HG02981 (cell line): ENCODE measurements at regions not wholly inside any gene's neighbourhood (a gene's known extent, or its start where the extent isn't known, plus 50 kb on each side); places are given as distances from the start of the nearest gene placed in this dataset.

Source experiments
- ATAC-seq: cut with Tn5 transposase; IDR thresholded peaks from one replicate; pipeline ENCODE4 v1.9.1; 2021; ENCODE audit warnings: mild to moderate bottlenecking, moderate library complexity; ENCODE audit not compliant: unreplicated experiment

DNA sequence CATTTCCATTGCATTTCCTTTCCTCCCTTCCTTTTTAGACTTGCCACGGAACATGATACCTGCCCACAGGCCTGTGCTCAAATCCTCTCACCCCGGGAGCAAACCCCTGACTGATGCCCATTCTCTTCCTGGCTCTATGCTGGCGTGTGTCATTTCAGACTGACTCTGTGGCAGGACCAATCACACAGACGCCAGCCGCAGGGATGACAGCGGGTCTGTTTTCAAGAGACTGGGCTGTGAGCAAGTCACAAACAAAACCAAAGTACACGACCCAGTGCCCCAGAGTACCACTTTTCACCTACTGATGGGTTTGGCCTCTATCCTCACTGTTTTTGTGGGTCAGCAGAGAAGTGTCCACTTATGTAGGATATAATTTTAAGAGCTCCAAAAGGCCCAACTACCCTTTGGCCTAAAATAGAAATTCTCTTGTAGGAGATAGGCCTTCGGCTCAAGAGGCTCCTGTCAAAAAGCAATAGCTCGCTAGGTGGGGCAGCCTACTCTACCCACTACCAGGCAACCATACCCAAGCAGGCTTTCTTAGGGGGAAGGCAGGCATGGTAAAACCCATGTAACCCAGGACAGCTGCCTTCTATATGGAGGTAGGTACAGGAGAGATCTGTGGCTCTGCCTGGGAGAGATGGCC lies 215.7 kb downstream of the CDC5L start:
- no peak for ATAC-seq

DNA sequence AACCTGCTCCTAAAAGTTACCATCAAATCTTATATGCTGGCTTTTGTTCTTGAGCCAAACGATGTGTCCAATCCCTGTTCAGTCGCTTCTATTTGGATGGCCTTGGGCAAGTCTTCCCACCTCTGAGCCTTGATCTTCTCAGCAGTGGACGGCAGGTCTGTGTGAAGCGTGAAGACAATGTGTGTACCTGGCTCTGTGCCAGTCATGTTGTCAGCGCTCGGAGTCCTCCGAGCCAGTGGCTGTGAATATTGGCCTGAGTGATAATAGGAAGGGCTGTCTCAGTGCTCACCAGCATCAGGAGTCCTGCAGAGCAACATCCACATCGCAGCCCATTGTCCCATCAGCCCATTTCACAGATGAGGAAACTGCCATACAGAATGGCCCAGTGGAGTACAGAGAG lies 219.0 kb downstream of the CDC5L start:
- ATAC-seq: no peak

DNA sequence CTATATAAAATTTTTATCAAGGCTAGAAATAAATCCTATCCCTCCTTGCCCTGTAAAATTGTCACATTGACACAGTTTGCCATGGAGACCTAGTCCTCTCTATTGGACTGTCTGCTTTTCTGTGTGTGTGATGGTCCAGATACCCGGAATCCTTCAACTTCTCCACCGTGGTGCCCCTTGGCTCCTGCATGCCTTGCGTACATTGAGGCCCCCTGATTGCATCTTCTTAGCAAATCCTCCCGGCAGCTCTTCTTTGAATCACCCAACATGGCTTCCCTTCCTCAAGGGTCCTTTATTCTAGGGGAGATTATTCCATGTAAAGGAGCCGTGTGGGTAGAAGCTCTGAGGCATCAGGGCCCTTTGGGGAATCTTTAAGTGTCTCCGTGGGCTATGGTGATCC lies 219.5 kb downstream of the CDC5L start:
- no peak for ATAC-seq

DNA sequence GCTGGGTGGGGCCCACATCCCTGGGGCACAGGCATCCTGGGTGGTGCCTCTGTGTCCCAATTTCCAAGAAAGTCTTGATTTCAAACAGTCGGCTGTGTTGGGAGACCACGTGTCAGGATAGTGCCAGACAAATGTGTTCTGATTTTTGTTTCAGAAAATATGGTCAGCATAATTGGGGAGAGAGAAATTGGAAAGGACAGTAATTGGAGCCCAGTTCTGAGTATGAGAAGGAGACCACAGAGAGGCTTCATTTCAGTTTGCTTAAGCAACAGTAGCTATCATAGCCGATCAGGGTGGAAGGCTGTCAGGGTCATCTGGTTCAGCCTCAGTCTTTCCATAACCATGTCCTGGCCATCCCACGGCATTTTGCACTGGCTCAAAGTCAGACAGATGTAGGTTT lies 220.7 kb downstream of the CDC5L start:
- ATAC-seq: no peak

DNA sequence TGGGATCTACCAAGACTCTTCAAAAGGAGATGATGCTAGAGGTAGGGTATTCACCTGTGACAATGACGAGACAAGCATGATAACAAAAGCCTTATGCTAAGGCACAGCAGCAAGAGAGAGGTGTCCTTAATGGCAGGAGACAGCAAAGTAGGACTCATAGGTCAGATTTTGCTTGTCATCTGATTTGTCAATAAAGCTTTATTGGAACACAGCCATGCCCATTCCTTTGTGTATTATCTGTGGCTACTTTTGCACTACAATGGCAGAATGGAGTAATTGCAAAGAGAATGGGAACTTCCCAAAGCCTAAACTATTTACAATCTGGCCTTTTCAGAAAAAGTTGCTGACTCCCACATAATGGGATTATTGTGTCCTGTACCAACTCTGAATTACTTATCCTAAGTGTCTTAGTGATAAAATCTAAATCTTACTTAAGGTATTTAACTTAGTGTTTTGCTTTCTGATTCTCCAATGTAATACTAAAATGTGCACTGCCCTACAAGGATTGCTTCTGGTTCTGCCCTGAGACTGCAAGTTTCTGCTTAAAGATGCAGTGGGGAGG lies 221.6 kb downstream of the CDC5L start:
- no peak for ATAC-seq

DNA sequence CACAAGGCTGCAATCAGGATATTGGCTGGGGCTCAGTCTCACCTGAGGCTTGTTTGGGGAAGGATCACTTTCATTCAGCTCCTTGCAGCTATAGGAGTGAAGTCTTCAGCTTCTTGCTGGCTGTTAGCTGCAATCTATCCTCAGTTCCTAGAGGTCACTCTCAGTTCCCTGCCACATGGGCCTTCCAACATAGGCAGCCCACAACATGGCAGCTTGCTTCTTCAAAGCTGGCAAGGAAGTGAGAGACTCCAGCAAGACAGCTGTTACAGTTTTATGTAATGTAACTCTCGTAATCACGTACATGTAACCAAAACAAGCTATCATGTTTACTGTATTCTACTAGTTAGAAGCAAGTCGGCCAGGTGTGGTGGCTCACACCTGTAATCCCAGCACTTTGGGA lies 226.9 kb downstream of the CDC5L start:
- ATAC-seq: no peak

DNA sequence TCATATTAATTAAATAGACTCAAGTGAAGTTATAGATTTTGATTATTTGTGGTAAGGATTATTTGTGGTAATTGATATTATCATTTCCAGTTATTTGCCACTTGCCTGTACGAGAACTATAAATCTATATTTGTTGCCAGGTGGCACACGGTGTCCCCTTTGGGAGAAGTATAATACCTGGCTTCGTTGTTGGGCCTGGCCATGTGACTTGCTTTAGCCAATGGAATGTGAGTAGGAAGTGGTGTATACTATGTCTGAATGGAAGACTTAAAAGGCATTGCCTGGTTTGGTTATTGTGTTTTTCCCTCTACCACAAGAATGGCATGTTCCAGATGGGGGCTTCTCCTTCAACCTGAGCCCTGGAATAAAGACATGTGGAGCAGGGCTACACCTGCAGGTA lies 228.1 kb downstream of the CDC5L start:
- no peak for ATAC-seq

DNA sequence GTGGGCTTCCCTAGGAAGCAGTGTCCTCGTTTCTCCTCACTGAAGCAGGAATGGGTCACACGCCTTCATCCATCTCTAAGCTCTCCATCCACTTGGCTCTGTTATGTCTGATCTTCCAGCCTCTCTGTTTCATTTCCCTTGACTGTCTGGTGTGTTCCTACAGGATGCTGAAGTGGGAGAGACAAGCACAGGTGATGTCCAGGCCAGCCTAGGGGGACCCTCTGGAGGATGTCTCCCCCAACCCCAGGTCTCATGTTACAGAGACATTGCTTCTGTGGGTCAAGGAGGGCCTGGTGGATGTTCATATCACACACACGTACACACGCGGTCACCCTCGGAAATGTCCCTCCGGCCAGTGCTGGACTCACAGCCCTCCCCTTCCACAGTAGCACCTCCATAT lies 229.9 kb downstream of the CDC5L start:
- ATAC-seq: no peak

DNA sequence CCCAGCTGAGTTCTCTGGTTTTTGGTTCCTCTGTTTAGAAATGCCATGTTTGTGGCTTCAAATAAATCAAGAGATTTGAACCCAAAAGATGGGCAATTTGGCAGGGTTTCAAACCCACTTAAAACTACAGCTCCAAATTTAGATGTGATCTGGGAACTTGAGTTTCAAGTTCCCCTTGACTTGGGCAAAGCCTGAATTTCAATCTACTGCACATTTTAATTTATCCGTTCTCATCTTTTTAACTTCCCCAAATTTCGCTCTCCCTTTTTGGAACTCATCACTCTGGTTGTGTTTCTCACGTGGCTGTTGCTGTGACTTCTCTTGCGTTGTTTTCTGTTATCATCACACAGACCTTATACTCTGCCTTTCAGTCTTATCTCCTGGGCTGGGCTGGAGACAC lies 230.9 kb downstream of the CDC5L start:
- ATAC-seq: no peak

DNA sequence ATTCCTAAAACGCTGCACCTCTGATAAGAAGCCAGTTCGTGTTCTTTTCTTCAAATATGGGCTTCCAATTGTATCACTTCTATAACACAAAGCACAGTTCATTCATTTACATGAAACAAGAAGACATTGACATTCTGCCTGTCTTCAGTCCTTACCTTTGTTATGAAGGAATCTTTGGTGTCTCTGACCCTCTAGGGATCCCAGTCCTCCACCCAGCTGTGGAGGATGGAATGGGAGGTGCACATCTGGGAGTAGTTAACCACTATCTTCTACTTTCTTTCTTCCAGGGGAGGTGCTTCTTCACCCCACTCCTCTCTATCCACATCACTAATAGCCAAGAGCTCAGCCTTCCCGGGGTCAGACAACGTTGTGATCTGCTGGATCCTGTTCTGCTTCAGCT lies 233.4 kb downstream of the CDC5L start:
- ATAC-seq: no peak

DNA sequence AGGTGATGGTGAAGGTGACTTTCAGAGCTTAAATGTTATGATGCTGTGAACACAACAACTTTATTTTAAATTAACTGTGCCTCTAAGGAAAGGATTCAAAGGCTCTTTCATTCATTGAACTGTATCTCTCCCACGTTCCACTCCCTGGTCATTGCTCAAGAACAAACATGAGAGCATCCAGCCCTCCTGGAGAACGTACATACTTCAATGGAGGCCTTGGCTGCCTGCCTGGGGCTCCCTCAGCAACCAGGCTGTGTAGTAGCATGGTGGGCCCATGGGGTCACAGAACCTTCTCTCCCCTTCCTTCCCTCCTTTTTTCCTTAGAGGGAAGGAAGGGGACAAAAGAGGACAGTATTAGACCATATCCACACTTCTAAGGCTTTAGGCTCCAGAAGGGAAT lies 234.3 kb downstream of the CDC5L start:
- no peak for ATAC-seq

DNA sequence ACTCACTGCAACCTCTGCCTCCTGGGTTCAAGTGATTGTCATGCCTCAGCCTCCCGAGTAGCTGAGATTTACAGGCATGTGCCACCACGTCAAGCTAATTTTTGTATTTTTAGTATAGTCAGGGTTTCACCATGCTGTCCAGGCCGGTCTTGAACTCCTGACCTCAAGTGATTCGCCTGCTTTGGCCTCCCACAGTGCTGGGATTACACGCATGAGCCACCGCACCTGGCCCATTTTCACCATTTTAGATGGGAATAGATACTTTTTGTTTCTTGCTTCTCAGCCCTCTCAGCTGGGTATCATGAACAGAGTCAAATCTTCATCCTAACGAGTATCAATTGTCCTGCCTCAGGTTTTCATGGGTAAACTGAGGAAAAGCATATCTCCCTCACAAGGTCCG lies 235.0 kb downstream of the CDC5L start:
- ATAC-seq: no peak

DNA sequence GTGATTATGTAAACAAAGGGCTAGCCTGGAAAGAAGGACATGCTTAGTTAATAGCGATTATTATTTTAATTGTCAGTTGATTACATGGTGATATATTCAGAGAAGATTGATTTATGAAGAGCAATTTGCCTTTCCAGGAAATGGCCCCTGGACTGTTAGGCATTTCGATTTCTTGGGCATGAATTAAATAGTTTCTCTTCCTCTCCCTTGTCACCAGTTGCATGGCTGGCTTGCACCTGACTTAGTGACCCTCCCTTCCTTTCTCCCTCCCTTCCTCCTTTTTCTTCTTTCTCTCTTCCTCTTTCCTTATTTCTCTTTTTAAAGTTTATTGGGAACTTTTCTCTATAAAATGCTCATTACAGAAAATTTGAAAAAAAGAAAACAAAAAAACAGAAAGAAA lies 235.4 kb downstream of the CDC5L start:
- no peak for ATAC-seq

DNA sequence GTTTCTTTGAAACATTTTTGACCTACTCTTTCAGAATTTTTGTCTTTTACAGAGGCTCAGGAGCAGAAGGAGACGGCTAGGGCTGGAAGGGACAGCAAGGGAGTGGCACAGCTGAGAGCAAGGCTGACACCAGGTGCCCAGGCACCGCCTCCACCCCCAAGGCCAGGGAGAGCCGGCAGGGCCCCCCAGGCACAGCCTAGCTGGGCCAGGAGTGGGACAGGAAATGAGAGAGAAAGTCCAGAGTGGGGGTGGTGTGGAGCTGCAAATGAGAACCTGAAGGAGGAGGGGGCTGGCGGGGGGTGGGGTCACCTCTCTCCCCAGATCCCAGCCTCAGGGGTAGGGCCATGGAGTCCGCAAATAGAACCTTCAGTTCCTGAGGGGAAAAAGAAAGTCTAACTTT lies 236.7 kb downstream of the CDC5L start:
- ATAC-seq: no peak

DNA sequence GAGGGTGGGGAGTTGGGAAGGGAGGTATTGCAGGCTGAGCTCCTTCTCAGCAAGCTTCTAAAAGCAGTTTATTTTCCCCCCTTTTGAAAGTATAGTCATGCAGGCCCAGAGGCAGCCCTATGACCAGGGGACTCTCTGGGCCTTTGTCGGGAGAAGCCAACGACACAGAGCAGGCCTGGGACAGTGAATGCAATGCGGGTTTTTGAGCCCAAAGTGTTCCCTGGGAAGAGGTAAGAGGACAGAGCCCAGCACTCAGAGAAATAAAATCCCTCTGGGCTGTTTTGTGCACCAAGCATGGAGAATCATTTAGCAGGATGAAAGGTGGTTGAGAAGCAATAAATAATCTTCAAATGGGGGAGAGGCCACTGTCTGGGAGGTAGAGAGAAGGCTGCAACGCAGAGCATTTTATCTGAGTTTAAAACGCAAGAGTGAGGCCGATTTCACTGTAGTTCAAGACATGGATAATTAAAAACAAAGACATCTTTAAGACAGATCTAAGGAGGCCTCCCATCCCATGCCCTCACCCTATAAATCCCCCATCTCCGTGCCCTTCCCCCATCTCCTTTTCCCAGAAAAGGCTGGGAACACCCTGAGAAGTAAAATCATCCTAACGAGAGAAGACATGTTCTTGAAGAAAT lies 237.5 kb downstream of the CDC5L start:
- ATAC-seq: no peak

DNA sequence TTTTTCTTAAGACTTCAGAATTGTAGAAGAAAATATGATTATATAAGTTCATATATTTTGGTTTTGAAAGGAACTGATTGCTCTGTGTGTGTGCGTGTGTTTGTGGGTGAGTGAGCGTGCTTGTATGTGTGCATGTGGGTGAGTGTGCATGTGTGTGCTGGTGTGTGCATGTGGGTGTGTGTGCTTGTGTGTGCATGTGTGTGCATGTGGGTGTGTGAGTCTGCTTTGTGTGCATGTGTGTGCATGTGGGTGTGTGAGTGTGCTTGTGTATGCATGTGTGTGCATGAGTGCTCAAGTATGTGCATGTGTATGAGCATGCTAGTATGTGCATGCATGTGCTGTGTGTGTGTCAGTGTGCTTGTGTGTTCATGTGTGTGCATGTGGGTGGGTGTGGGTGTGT lies 238.5 kb downstream of the CDC5L start:
- ATAC-seq: no peak

DNA sequence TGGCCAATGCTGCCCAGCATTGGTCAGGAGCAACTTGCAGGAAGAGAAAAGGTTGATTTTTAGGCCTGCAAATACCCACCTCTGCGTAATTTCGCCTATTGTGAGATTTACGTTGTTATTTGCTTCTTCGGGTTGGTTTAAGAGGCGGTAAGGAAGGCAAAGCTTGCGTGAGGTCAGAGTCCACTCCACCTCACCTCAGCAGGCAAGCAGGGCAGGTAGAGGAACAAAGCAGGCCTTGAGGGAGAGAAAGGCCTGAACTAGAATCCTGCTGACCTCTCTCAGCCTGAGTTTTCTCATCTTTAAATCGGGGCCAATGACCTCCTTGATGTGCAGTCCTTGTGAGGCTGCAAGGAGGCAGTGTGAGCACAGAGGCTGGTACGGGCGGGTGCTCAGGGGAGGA lies 239.1 kb downstream of the CDC5L start:
- no peak for ATAC-seq

DNA sequence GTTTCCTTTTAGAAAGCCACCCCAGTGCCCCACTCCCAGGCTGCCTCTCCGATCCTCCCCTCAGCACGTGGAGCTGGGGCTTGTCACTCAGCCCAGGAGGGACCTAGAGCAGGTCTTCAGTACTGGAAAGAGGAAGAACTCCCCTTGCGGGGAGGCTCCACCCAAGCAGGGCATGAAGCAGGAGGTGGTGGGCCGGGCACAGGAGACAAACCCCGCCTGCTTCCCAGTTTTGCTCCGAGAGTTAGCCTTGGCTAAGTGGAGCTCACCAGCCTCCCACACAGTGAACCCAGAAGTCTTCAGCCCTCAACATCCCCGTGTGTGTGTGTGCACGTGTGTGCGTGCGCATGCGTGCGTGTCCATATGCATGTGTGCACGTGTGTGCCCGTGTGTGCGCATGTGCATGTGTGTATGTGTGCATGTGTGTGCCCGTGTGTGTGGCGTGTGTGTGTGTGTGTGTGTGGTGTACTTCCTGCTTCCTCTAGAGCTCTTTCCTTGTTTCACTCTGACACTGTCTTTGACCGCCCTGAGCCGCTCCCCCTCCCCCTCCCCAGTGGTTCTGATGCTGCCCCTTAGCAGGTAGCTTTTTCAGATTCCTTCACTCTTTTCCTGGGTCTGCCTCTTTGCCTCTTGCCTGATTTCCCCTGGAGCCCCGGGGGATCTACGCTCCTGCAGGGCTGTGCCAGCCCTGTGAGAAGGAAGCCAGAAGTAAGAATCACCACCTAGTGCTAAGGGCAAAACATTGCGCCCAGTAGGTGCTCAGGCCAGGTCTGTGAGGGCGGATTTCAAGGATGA lies 239.8 kb downstream of the CDC5L start:
- no peak for ATAC-seq

DNA sequence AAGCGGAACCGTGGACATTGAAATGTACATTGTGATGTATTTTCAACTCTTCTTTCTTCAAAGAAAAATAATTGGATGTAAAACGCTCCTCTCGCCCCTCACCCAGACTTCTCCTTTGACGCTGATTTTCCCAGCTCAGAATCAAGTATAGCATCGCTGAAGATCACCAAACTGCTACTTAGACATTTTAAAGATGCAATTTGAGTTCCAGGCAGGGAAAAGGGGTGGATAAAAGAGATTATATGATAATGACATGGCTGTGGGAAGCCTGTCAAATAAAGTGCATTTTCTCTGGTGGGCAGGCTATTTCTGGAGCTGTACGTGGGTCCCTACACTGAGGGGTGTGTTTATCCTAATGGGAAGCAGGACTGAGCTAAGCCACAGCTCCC lies 240.4 kb downstream of the CDC5L start:
- no peak for ATAC-seq

DNA sequence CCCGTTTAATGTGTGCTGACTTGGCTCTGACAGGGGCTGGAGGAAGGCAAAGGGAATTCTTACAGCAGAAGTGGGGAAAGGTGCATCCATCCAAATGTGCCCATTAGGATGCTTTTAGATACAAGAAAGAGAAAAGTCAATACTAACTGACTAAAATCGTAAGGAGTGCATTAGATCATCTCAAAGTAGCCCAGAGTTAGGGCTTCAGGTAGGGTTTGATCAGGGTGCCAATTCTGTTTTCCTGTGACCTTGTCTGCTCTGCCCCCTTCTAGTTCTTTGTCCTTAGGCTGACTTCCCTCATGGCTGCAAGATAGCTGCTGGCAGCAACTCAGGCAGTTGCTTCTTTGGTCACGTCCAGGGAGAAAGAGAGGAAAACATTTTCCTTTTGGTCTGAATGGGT lies 240.8 kb downstream of the CDC5L start:
- ATAC-seq: no peak

DNA sequence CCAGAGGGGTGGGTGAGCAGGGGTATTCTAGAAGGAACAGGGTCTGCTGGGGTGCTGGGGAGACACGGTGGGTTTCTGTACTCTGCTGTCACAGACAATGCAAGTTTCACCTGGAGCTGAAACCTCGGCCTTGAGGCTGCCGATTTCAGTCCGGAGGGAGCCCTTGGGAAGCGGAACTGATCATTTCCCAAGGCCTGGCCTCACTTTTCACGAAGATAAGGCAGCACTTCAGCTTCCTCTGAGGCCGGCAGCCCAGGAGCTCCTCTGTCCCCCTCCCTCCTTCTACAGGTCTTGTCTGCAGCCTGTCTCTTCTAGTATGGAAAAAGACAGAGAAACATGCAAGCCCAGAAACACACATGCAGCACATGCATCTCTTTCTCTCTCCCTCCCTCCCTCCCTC lies 242.1 kb downstream of the CDC5L start:
- ATAC-seq: no peak
